ENCODE measurements at regions not wholly inside any gene's neighbourhood (a gene's known extent, or its start where the extent isn't known, plus 50 kb on each side); places are given as distances from the start of the nearest gene placed in this dataset.

DNA sequence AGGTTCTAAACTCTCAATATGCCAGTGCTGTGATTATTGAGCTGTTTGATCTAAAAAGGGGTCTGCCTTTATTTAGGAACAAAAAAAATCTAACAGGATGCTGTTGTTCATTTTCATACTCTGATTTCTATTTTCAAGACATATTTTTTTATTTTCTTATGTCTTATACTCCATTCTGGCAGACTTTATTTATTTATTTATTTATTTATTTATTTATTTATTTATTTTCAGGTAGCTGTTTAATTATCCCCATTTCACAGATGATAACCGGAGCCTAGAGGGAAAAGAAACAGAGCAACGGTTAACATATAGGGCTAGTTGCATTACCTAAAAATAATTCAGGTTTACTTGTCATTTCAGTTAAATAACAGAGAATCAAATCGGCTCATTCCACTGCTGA, 174.4 kb downstream of the CENPF start:
- TF ChIP-seq POLR2A (IDR thresholded peaks at IDR 0.05) (no peak), POLR2AphosphoS5 (IDR thresholded peaks at IDR 0.05) (no peak)
- TF ChIP-seq, protein P1, sequence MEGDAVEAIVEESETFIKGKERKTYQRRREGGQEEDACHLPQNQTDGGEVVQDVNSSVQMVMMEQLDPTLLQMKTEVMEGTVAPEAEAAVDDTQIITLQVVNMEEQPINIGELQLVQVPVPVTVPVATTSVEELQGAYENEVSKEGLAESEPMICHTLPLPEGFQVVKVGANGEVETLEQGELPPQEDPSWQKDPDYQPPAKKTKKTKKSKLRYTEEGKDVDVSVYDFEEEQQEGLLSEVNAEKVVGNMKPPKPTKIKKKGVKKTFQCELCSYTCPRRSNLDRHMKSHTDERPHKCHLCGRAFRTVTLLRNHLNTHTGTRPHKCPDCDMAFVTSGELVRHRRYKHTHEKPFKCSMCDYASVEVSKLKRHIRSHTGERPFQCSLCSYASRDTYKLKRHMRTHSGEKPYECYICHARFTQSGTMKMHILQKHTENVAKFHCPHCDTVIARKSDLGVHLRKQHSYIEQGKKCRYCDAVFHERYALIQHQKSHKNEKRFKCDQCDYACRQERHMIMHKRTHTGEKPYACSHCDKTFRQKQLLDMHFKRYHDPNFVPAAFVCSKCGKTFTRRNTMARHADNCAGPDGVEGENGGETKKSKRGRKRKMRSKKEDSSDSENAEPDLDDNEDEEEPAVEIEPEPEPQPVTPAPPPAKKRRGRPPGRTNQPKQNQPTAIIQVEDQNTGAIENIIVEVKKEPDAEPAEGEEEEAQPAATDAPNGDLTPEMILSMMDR (IDR thresholded peaks at IDR 0.05) = no peak
